Activated CD4-positive, alpha-beta memory T cell treated with anti-CD3 and anti-CD28 coated beads, Interleukin-2, amount 10 ng/mL, durations not matched to agents 7 days and 5 days (primary cell): ENCODE measurements at regions not wholly inside any gene's neighbourhood (a gene's known extent, or its start where the extent isn't known, plus 50 kb on each side); places are given as distances from the start of the nearest gene placed in this dataset.

Source experiments
- CTCF ChIA-PET: fragments of 350-600 bp; sonication (Branson Sonifier 250); formaldehyde crosslinking; loops from one replicate; lab custom pipeline; 2021; ENCODE audit warnings: antibody characterized with exemption, inconsistent platforms; lab: Charles Lee
- POLR2A ChIA-PET: fragments of 350-600 bp; sonication (Branson Sonifier 250); formaldehyde crosslinking; loops from one replicate; lab custom pipeline; 2021; ENCODE audit warnings: antibody characterized with exemption; lab: Charles Lee
- DNase-seq: peaks from one replicate; pipeline ENCODE4 v3.0.0-alpha.2; 2020
- H3K27ac Mint-ChIP-seq: one replicate; pipeline ENCODE4 v1.8.0; 2021; ENCODE audit warnings: mild to moderate bottlenecking, mixed read lengths
- H3K27me3 Mint-ChIP-seq: one replicate; pipeline ENCODE4 v1.8.0; 2021; ENCODE audit warnings: mixed read lengths
- H3K36me3 Mint-ChIP-seq: one replicate; pipeline ENCODE4 v1.8.0; 2021; ENCODE audit warnings: low read depth, mixed read lengths
- H3K4me1 Mint-ChIP-seq: one replicate; pipeline ENCODE4 v1.8.0; 2021; ENCODE audit warnings: mixed read lengths
- H3K4me3 Mint-ChIP-seq: one replicate; pipeline ENCODE4 v1.8.0; 2021; ENCODE audit warnings: mild to moderate bottlenecking, mixed read lengths
- H3K9me3 Mint-ChIP-seq: one replicate; pipeline ENCODE4 v1.8.0; 2021; ENCODE audit warnings: mixed read lengths

DNA sequence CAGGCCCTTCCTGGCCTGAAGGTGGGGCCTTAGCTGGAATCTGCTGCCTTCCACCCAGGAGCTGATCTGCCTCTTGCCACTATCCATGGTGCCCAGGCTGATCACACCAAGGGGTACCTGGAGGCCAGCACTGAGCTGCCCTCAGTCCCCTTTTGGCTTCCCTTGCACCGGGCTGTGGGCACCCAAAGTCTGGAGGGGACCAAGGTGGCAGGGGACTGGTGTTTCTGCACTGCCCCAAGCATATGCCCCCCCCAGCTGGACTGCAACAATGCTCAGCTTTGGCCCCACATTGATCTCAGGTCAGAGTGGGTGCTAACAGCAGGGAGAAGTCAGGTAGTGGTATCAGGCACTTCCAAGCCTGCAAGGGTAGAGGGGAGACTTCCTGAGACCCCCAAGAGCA lies 902.6 kb upstream of the EPHA6 start:
- POLR2A ChIA-PET, result no interaction called here
- CTCF ChIA-PET, result no interaction called here
- no peaks in the 10 kb centered on the region for H3K4me1 Mint-ChIP-seq

DNA sequence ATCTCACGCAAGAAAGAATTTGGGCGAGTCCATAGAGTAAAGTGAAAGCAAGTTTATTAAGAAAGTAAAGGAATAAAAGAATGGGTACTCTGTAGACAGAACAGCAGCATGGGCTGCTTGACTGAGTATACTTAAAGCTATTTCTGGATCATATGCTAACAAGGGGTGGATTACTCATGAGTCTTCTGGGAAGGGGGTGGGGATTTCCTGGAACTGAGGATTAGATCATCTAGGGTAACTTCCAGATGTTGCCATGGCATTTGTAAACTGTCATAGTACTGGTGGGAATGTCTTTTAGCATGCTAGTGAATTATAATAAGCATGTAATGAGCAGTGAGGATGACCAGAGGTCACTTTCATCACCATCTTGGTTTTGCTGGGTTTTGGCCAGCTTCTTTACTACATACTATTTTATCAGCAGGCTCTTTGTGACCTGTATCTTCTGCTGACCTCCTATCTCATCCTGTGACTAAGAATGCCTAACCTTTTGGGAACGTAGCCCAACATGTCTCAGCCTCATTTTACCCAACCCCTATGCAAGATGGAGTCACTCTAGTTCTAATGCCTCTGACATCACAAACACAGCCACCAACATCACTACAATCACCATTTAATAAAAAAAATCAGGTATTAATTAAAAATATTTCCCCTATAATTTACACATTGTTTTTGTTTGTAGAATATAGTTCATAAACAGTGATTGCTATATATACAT lies 890.7 kb upstream of the EPHA6 start:
- DNase-seq, result peak; percentile 18
- peaks cover 2% of the 10 kb centered on the region for H3K9me3 Mint-ChIP-seq
- no peaks in the 10 kb centered on the region for H3K27me3 Mint-ChIP-seq
- H3K27ac Mint-ChIP-seq, result no peak overlapping the region
- ChIA-PET POLR2A (no interaction called here), CTCF (no interaction called here)
- H3K36me3 Mint-ChIP-seq, result no peaks in the 10 kb centered on the region
- H3K4me3 Mint-ChIP-seq, result no peak overlapping the region
- H3K4me1 Mint-ChIP-seq, result no peaks in the 10 kb centered on the region

More for the DNA sequence above, 902.6 kb upstream of the EPHA6 start:
- no peak overlapping the region for H3K27ac Mint-ChIP-seq
- H3K36me3 Mint-ChIP-seq, result no peaks in the 10 kb centered on the region
- peaks cover 9% of the 10 kb centered on the region for H3K9me3 Mint-ChIP-seq
- H3K4me3 Mint-ChIP-seq, result no peak overlapping the region
- no peaks in the 10 kb centered on the region for H3K27me3 Mint-ChIP-seq
- no peak for DNase-seq

DNA sequence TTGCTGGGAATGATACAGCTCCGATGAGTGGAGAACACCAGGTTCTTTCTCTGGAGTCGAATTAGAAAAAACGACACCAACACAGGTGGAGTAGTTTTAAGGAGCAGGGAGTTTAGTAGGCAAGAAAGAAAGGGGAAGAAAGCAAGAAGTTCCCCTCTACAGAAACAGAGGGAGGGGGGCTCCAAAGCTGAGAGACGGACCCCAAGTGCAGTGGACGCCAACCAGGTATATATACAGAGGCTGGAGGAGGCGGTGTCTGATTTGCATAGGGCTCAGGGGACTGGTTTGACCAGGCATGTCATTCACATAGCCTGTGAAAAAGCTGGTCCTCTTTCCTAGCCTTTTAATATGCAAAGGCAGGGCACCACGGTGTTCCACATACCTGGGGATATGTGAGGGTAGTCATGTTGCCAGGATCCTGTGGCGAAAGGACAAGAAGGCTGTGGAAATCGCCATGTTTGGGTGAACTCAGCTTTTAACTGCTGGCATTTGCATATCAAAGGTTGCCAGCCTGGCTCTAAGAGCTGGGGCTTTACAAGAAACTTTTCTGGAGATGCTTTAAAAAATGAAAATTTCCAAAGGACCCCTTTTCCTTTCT lies 887.4 kb upstream of the EPHA6 start:
- H3K36me3 Mint-ChIP-seq, result no peaks in the 10 kb centered on the region
- ChIA-PET POLR2A (no interaction called here), CTCF (no interaction called here)
- H3K27ac Mint-ChIP-seq, result no peak overlapping the region
- no peak overlapping the region for H3K4me3 Mint-ChIP-seq
- no peaks in the 10 kb centered on the region for H3K4me1 Mint-ChIP-seq
- no peaks in the 10 kb centered on the region for H3K27me3 Mint-ChIP-seq
- H3K9me3 Mint-ChIP-seq, result peaks cover 2% of the 10 kb centered on the region
- no peak for DNase-seq

DNA sequence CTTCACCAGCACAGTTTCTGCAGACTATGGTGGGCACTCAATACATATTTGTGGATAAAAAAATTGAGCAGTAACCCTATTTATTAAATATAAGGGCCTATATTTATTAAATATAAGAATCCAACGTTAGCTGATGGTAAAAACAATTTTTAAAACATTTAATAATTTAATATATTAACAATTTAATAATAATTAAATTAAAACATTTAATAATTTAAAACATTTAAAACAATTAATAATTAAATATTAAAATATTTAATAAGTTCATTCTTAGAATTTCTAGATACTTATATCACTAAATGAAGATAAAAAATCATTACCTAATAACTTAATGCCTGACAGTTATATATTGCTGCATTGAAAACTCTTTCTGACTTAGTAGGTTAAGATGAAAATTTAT lies 880.2 kb upstream of the EPHA6 start:
- Mint-ChIP-seq H3K36me3 (no peaks in the 10 kb centered on the region), H3K27me3 (no peaks in the 10 kb centered on the region), H3K9me3 (no peaks in the 10 kb centered on the region), H3K4me3 (no peak overlapping the region), H3K4me1 (no peaks in the 10 kb centered on the region), H3K27ac (no peak overlapping the region)
- POLR2A ChIA-PET, result no interaction called here
- no peak for DNase-seq
- CTCF ChIA-PET, result no interaction called here

DNA sequence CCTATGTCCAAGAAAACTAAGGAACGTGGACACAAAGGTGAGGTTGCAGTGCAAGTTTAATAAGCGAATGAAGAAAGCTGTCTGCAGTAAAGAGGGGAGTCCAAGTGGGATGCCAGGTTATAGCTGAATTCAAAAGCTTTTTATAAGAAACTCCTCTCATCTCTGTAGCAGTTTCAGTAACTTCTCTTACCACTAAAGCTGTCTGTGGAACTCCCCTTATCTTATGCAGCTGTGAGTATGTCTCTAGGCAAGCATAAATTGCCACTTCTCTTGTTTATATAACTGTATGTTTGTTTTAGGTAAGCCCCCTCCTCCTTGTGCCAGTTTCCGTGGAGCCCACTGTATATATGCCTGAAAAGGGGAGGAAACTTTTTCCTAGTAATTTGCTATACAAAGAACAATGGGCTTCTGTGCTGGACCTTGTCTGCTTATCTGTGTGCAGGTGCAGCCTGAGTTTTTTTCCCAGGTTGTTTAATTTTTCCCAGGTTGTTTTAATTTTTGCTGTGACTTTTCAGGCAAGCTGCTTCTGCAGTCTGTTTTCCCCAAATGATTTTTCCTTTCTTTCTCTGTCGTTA lies 875.1 kb upstream of the EPHA6 start:
- Mint-ChIP-seq H3K36me3 (no peaks in the 10 kb centered on the region), H3K4me1 (no peaks in the 10 kb centered on the region), H3K27me3 (no peaks in the 10 kb centered on the region), H3K9me3 (peaks cover 3% of the 10 kb centered on the region), H3K4me3 (no peak overlapping the region), H3K27ac (no peak overlapping the region)
- ChIA-PET POLR2A (no interaction called here), CTCF (no interaction called here)
- DNase-seq, result no peak

DNA sequence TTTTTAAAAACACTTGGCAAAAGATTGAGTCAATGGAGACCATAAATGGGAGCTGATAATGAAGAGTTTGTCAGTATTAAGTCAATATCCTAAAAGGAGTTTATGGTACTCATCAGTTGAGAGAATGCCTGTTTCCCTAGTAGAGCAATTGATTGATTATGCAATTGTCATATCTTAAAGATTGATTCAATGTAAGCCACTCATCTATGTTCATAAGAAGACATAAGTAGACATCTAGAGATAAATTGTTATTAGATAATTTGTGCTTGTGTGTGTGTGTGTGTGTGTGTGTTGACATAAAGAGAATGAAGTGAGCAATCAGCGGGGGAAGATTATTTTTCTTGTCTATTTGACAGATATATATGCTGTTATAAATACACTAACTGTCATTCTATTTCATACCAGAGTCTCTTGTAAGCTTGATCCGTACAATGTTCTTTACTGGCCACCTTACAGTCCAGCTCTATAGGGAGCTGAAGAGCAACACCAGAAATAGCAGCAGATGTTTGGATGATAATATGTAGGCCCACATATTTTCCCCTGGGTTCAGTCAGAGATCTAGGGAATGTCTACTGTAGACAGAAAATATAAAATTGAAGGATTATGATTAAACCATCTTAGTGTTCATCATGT lies 848.6 kb upstream of the EPHA6 start:
- Mint-ChIP-seq H3K9me3 (no peaks in the 10 kb centered on the region), H3K27me3 (no peaks in the 10 kb centered on the region), H3K36me3 (no peaks in the 10 kb centered on the region), H3K4me1 (no peaks in the 10 kb centered on the region), H3K4me3 (no peak overlapping the region), H3K27ac (no peak overlapping the region)
- ChIA-PET CTCF (no interaction called here), POLR2A (no interaction called here)
- no peak for DNase-seq

DNA sequence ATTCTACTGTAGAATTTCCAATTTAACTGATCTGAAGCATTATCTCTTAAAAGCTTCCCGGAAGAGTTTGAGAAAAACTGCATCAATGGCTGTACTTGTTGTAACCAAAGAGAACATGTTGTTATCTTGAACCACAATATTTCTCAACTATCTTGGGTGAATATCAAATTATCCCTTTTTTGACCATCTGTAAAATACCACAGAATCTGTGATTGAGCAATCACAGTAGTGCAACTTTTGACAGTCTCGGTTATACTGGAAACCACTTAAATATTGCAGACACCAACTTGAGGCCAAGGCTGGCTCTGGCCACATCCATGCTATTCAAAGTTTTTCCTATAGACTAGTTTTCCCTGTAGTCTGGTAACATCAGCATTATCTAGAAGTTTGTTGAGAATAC lies 842.8 kb upstream of the EPHA6 start:
- POLR2A ChIA-PET, result no interaction called here
- Mint-ChIP-seq H3K4me3 (no peak overlapping the region), H3K4me1 (no peaks in the 10 kb centered on the region), H3K9me3 (peaks cover 7% of the 10 kb centered on the region), H3K36me3 (no peaks in the 10 kb centered on the region), H3K27me3 (no peaks in the 10 kb centered on the region), H3K27ac (no peak overlapping the region)
- DNase-seq, result no peak
- CTCF ChIA-PET, result no interaction called here

DNA sequence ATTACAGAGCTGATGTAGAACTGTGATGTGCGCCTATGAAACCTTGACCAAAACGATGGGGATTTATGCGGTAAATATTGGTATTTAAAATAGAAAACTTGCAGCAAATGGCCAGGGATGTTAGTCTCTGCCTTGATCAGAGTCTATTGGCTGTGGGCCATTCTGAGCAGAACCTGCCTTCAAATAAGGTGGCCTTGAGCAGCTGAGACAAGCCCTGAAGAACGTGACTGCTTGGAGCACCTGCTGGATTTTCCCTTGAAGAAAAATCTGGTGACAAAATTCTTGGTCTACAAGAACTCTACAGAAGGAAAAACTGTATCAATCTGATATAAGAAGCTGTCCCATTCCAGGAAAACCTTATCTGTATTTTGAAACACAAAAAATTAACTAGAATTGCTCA lies 820.1 kb upstream of the EPHA6 start:
- ChIA-PET CTCF (no interaction called here), POLR2A (no interaction called here)
- Mint-ChIP-seq H3K9me3 (no peaks in the 10 kb centered on the region), H3K27ac (no peak overlapping the region), H3K36me3 (no peaks in the 10 kb centered on the region), H3K27me3 (no peaks in the 10 kb centered on the region), H3K4me1 (no peaks in the 10 kb centered on the region), H3K4me3 (no peak overlapping the region)
- no peak for DNase-seq

DNA sequence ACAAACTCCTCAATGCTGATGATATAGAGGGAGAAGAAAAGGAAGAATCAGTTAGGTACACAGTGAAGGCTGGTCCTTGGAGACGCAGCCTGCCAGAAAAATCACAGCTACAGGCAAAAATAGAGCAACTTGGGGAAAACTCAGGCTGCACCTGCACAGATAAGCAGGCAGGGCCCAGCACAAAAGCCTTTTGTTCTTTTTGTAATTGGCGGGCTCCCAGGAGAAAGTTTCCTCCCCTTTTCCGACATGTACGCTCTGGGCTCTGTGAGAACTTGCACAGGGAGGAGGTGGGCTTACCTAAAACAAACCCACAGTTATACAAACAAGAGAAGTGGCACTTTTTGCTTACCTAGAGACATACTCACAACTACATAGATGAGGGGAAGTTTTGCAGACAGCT lies 813.4 kb upstream of the EPHA6 start:
- H3K4me1 Mint-ChIP-seq, result no peaks in the 10 kb centered on the region
- H3K27me3 Mint-ChIP-seq, result no peaks in the 10 kb centered on the region
- H3K4me3 Mint-ChIP-seq, result no peak overlapping the region
- no peak for DNase-seq
- no peaks in the 10 kb centered on the region for H3K36me3 Mint-ChIP-seq
- POLR2A ChIA-PET, result no interaction called here
- H3K9me3 Mint-ChIP-seq, result no peaks in the 10 kb centered on the region
- CTCF ChIA-PET, result no interaction called here
- no peak overlapping the region for H3K27ac Mint-ChIP-seq

DNA sequence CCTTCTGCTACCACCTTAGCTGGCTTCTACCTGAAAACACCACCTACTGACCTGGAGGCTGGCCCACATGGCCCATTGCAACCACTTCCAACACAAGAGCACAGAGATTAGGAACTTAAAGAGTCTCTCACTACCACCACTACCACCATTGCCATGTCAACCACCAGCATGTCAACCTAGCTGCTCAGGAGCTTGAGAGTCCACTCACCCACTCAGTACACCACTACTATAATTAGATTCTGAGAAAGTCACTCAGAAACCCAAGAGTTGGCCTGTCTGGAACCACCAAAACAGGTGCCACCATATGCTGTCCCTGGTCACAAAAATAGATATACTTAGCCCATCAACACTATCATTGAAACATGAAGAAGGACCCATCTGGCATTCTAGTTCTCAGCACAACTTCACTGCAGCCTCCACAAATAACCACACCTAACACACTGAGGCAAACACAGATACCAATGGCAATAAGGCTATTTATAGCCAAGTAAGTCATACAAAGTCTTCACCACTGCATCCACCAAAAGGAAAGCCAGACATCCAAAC lies 806.7 kb upstream of the EPHA6 start:
- no peak for DNase-seq
- no peaks in the 10 kb centered on the region for H3K36me3 Mint-ChIP-seq
- no peak overlapping the region for H3K27ac Mint-ChIP-seq
- H3K27me3 Mint-ChIP-seq, result no peaks in the 10 kb centered on the region
- no peaks in the 10 kb centered on the region for H3K9me3 Mint-ChIP-seq
- H3K4me1 Mint-ChIP-seq, result no peaks in the 10 kb centered on the region
- CTCF ChIA-PET, result no interaction called here
- POLR2A ChIA-PET, result no interaction called here
- H3K4me3 Mint-ChIP-seq, result no peak overlapping the region

DNA sequence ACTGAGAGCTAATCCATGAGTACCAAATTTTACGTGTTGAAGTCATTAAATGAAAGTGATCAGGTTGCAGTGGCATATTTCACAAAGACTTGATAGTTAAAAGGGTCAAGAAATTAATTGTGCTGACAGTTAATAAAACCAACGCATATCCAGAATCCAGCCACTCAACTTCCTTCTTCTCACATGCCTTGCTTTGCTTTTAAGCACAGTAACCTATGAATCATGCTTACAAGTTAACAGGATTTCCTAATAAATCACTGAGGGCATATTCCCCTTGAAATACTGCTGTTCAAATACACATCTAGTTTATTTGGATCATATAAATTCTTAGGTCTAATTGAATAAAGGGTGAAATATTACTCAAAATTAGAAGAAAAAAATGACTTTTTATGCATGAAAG lies 801.5 kb upstream of the EPHA6 start:
- Mint-ChIP-seq H3K4me1 (no peaks in the 10 kb centered on the region), H3K36me3 (no peaks in the 10 kb centered on the region), H3K9me3 (no peaks in the 10 kb centered on the region), H3K27ac (no peak overlapping the region), H3K27me3 (no peaks in the 10 kb centered on the region), H3K4me3 (no peak overlapping the region)
- POLR2A ChIA-PET, result no interaction called here
- no peak for DNase-seq
- CTCF ChIA-PET, result no interaction called here

DNA sequence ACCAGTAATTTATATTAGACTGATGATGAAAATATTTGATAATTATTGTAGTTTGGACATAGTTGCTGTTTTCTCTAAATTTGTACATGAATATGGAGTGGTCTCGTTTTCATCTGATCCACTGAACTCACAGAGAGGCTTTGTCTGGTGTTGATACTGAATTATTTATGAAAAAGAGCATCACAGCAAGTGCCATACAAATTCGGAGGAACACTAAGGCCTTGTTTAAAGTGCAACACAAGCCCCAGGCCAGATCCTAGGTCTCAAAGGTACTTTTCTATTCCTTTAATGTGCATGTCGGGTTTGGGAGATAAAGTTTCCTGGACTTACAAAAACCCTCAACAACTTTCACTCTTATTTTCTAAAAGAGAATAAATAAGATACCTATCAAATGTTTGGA lies 796.8 kb upstream of the EPHA6 start:
- Mint-ChIP-seq H3K27ac (no peak overlapping the region), H3K4me3 (no peak overlapping the region), H3K4me1 (no peaks in the 10 kb centered on the region), H3K27me3 (no peaks in the 10 kb centered on the region), H3K9me3 (no peaks in the 10 kb centered on the region), H3K36me3 (no peaks in the 10 kb centered on the region)
- CTCF ChIA-PET, result no interaction called here
- POLR2A ChIA-PET, result no interaction called here
- no peak for DNase-seq

DNA sequence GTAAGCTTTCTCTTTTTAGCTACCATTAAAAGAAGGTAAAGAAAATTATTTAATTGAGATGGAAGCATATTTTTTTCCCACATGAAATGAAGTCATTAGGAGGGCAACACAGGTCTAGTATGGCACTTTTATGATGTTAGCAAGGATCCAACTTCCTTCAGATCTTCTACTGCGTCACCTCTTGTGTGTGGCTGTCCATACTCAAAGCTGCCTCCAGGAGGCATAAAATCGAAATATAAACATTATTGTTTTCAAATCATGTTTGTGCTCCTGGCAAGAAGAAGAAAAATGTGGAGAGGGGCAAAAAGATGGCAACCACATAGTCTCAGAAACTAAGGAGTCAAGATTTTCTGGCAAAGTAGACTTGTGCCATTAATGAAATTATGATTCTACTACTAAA lies 791.7 kb upstream of the EPHA6 start:
- CTCF ChIA-PET, result no interaction called here
- Mint-ChIP-seq H3K36me3 (no peaks in the 10 kb centered on the region), H3K4me3 (no peak overlapping the region), H3K4me1 (no peaks in the 10 kb centered on the region), H3K9me3 (no peaks in the 10 kb centered on the region), H3K27me3 (no peaks in the 10 kb centered on the region), H3K27ac (no peak overlapping the region)
- POLR2A ChIA-PET, result no interaction called here
- DNase-seq, result no peak
